T-helper 2 cell treated with Interferon-gamma antibody and Interleukin-4, amounts not matched to agents 5 μg/mL and 100 μg/mL, for 36 hours (primary cell): ENCODE measurements at regions not wholly inside any gene's neighbourhood (a gene's known extent, or its start where the extent isn't known, plus 50 kb on each side); places are given as distances from the start of the nearest gene placed in this dataset.

Experiments used
- DNase-seq: peaks from one replicate; pipeline ENCODE4 v3.0.0; 2021; ENCODE audit warnings: low spot score
- H3K27ac Mint-ChIP-seq: one replicate; pipeline ENCODE4 v1.8.0; 2021; ENCODE audit warnings: mild to moderate bottlenecking, mixed read lengths
- H3K27me3 Mint-ChIP-seq: one replicate; pipeline ENCODE4 v1.8.0; 2021; ENCODE audit warnings: low read depth, mixed read lengths
- H3K36me3 Mint-ChIP-seq: one replicate; pipeline ENCODE4 v1.8.0; 2021; ENCODE audit warnings: low read depth, mixed read lengths
- H3K4me1 Mint-ChIP-seq: one replicate; pipeline ENCODE4 v1.8.0; 2021; ENCODE audit warnings: low read depth, mixed read lengths
- H3K4me3 Mint-ChIP-seq: one replicate; pipeline ENCODE4 v1.8.0; 2022; ENCODE audit warnings: mild to moderate bottlenecking, moderate library complexity, mixed read lengths
- H3K9me3 Mint-ChIP-seq: one replicate; pipeline ENCODE4 v1.8.0; 2021; ENCODE audit warnings: mixed read lengths

DNA sequence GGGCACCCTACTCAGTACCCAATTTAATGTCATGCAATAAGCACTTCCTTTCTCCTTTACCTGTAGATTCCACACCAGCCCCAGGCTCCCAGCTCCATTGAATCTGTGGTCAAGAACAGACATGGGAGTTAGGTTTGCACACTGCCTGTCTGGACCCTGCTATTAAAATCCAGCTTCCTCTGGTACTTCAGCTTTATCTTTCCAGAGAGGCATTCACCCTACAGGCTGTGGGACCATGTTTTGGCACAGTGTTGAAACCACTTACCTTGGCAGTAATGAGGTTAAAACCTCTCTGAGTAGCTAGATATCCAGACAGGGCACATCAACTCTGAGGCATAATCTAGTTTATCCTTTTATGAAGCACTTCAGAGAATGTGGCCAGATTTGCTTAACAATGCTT is 191.5 kb upstream of the PCSK5 start:
- Mint-ChIP-seq H3K27me3 (no peaks in the 10 kb centered on the region), H3K9me3 (no peaks in the 10 kb centered on the region), H3K4me3 (no peak overlapping the region), H3K36me3 (no peaks in the 10 kb centered on the region), H3K4me1 (no peaks in the 10 kb centered on the region), H3K27ac (no peak overlapping the region)
- DNase-seq = no peak

DNA sequence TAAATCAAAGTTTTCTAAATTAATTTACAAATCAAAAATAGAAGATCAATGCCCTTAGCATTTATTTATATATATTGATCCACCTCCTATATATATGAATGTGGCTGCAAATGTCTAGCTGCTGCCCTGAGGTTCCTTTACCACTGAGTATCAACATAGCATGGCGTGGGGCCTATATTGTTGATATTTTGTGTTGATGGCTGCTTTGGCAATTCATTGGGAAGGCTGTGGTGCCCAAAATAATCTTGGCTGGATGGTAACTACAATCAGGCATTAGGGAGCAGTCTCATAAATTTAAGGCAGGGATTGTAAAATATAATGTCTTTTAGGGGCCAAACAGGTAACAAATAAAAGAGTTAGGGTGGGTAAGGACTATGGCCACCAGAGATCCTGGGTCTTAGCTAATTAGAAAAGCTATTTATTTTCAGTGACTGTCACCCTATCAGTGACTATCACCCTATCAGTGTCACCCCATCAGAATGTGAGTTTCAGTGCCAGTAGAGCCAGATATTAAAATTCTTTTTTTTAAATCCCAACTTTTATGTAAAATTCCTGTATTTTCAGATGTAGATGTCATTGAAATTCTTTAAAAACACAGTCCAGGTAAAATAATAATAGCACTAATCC is 190.7 kb upstream of the PCSK5 start:
- no peak overlapping the region for H3K27ac Mint-ChIP-seq
- H3K36me3 Mint-ChIP-seq = no peaks in the 10 kb centered on the region
- H3K9me3 Mint-ChIP-seq = no peaks in the 10 kb centered on the region
- no peaks in the 10 kb centered on the region for H3K4me1 Mint-ChIP-seq
- H3K4me3 Mint-ChIP-seq = no peak overlapping the region
- no peak for DNase-seq
- H3K27me3 Mint-ChIP-seq = no peaks in the 10 kb centered on the region

DNA sequence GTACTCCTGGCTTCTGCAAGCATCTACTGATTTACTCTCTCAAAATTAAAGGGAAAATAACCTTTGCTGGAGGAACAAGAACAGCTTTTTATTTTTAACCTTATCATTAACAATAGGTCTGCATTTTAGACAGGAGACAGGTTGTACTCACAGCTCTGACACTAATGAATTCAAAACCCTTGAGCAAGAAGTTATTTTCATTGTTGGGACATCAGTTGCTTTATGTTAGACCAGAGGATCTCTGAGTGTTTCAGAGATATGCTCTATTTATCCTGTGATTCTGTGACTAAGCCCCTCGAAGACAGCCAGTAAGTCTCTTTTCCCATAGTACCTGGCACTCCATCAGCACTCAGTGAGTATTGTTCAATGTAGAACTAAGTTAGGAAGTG is 190.2 kb upstream of the PCSK5 start:
- H3K4me3 Mint-ChIP-seq = no peak overlapping the region
- no peaks in the 10 kb centered on the region for H3K27me3 Mint-ChIP-seq
- H3K36me3 Mint-ChIP-seq = no peaks in the 10 kb centered on the region
- no peaks in the 10 kb centered on the region for H3K9me3 Mint-ChIP-seq
- no peaks in the 10 kb centered on the region for H3K4me1 Mint-ChIP-seq
- no peak overlapping the region for H3K27ac Mint-ChIP-seq
- no peak for DNase-seq

DNA sequence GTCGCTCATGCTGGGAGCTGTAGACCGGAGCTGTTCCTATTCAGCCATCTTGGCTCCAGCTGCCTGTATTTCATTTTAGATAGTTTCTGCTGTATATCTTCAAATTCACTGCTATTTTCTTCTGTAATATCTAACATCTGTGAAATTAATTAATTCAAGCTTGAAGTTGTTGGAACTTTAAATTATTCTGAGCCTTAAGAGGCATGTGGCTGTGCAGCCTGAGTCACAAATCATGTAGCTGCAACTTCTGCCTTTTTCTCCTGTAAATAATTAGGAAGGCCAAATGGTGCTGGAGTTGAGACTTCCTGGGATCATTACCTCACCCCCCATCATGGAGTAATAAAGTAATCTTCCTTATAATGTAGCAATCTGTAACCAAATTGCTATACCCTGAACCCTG is 183.3 kb upstream of the PCSK5 start:
- Mint-ChIP-seq H3K27ac (no peak overlapping the region), H3K27me3 (no peaks in the 10 kb centered on the region), H3K36me3 (no peaks in the 10 kb centered on the region), H3K4me3 (no peak overlapping the region), H3K9me3 (no peaks in the 10 kb centered on the region), H3K4me1 (no peaks in the 10 kb centered on the region)
- DNase-seq = no peak

DNA sequence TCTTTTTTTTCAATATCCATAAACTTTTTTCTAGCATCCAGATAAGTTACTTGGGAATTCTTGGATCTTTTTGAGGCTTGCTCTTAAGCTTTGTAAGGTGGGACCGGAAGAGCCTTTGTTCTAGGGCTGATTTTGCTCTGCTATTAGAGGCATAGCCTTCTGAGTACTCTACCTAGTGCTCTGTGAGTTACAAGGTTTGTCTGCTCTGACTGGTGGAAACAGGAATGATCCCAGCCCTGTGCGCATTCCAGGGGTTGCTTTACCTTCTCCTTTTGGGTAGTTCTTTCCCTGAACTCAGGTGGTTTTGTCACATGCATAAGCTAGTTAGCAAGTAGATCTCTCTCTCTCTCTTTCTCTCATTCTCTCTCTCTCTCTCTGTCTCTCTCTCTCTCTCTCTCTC is 180.8 kb upstream of the PCSK5 start:
- H3K27me3 Mint-ChIP-seq = no peaks in the 10 kb centered on the region
- no peaks in the 10 kb centered on the region for H3K9me3 Mint-ChIP-seq
- H3K4me1 Mint-ChIP-seq = no peaks in the 10 kb centered on the region
- DNase-seq = no peak
- H3K27ac Mint-ChIP-seq = no peak overlapping the region
- H3K4me3 Mint-ChIP-seq = no peak overlapping the region
- H3K36me3 Mint-ChIP-seq = no peaks in the 10 kb centered on the region

DNA sequence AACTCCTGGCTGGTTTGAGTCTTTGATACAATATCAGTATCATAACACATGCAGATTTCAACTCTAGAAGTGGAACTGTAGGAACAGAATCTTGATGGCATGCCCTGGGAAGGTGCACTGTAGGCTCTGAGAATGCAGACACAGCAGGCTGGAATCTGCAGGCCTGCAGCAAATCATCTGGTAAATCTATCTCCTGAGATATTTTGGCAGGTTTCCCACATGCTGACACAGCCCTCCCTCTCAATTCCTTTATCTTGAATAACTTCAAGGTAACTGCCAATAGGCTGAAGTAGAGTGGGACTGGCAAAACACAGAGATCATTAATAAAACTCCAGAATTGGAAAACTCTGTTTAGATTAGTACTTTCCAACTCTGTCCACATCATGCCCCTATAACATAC is 177.8 kb upstream of the PCSK5 start:
- Mint-ChIP-seq H3K9me3 (no peaks in the 10 kb centered on the region), H3K27ac (no peak overlapping the region), H3K4me1 (no peaks in the 10 kb centered on the region), H3K4me3 (no peak overlapping the region), H3K27me3 (no peaks in the 10 kb centered on the region), H3K36me3 (no peaks in the 10 kb centered on the region)
- no peak for DNase-seq

DNA sequence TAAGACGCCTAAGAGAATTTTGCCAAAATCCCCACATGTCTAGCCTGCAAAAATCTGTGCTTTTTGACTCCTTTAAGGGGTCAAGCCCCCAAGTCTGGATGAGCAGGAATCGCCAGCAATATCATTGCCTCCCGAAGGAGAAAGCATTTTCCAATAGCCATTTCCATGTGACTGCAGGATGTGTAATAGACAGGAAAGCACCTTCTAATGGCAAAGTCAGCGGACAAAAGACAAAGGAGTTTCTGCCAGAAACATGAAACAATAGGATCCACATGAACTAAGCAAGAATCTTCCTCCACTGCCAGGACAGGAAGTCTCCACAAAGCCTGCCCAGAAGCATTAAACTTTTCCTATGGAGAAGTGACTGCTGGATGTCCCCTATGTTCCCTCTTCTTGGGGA is 177.1 kb upstream of the PCSK5 start:
- H3K4me3 Mint-ChIP-seq = no peak overlapping the region
- DNase-seq = no peak
- H3K27me3 Mint-ChIP-seq = no peaks in the 10 kb centered on the region
- no peaks in the 10 kb centered on the region for H3K9me3 Mint-ChIP-seq
- H3K27ac Mint-ChIP-seq = no peak overlapping the region
- H3K36me3 Mint-ChIP-seq = no peaks in the 10 kb centered on the region
- H3K4me1 Mint-ChIP-seq = no peaks in the 10 kb centered on the region

DNA sequence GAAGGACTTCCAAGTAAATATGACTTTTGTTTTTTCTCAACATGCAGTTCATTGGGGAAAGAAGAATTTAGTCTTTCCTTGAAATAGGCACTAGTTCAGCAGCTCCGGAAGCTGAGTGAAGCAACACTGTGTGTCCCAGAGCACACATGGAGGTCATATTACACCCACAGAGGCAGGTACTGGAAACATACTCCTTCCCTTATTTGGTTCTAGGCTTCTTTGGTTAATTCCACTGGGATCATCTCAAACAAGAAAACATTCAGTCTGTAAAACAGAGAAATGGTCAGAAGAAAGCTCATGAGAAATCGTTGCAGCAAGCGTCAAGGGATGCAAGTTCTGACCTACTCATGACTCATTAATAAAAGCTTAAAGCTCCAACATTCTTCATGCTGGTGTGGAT is 175.1 kb upstream of the PCSK5 start:
- H3K4me1 Mint-ChIP-seq = no peaks in the 10 kb centered on the region
- H3K27ac Mint-ChIP-seq = no peak overlapping the region
- no peaks in the 10 kb centered on the region for H3K27me3 Mint-ChIP-seq
- no peaks in the 10 kb centered on the region for H3K36me3 Mint-ChIP-seq
- no peak overlapping the region for H3K4me3 Mint-ChIP-seq
- no peak for DNase-seq
- no peaks in the 10 kb centered on the region for H3K9me3 Mint-ChIP-seq

DNA sequence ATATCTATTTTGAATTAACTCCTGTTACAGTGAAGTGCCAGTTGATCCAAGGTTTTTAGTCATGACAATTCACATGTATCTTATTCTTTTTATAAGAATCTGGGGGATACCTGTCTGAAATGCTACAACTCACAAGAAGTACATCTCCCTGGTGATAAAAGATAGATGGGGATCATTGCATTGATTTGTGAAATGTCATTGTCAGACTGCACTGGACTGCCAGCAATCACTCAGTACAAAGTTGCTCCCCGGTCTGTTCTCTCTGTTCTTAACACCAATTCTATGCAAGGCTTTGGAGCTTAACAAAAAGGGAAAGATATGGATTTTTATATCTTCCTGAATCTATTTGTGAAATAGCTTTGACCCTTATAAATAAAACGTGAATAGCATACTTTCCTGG is 171.8 kb upstream of the PCSK5 start:
- H3K27me3 Mint-ChIP-seq = no peaks in the 10 kb centered on the region
- H3K27ac Mint-ChIP-seq = no peak overlapping the region
- H3K4me1 Mint-ChIP-seq = no peaks in the 10 kb centered on the region

DNA sequence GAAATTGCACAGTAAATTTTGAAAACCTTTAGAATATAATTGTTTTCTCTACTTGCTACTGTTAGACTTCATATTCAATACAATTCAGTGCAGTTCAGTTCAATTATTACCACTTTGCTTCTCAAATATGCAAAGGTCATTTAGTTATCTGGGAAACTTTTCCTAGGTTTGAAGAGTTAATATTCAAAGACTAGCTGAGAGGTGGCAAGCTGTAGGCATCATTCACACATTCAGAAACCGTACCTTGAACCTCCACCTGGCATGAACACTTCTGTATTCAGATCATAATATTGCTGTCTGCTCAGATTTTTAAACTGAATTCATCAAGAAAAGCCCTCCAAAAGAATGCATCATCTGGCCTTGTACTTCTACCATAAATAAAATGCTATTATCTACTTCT is 162.1 kb upstream of the PCSK5 start:
- Mint-ChIP-seq H3K36me3 (no peaks in the 10 kb centered on the region), H3K27ac (no peak overlapping the region), H3K4me1 (no peaks in the 10 kb centered on the region), H3K4me3 (no peak overlapping the region), H3K9me3 (no peaks in the 10 kb centered on the region), H3K27me3 (no peaks in the 10 kb centered on the region)
- DNase-seq = no peak

More for the DNA sequence above, 171.8 kb upstream of the PCSK5 start:
- no peaks in the 10 kb centered on the region for H3K36me3 Mint-ChIP-seq
- no peaks in the 10 kb centered on the region for H3K9me3 Mint-ChIP-seq
- no peak for DNase-seq
- H3K4me3 Mint-ChIP-seq = no peak overlapping the region

DNA sequence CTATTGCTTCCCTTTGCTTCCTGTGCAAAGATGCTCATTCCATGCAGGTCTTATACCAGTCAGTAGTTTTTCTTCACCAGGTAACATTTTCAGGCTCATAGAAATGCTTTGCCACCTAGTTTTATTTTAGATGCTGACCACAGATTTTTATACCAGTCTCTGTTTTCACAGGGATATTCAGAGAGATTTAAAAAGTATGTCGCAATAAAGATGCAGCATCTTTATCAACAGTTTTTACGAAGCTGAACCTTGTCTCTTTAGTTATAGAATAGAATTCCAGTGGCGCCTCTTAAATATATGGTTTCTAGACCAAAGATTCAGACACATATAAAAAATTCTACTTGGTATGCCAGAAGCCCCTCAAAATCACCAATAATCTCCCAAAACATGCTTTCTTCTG is 155.7 kb upstream of the PCSK5 start:
- DNase-seq = no peak
- H3K4me3 Mint-ChIP-seq = no peak overlapping the region

DNA sequence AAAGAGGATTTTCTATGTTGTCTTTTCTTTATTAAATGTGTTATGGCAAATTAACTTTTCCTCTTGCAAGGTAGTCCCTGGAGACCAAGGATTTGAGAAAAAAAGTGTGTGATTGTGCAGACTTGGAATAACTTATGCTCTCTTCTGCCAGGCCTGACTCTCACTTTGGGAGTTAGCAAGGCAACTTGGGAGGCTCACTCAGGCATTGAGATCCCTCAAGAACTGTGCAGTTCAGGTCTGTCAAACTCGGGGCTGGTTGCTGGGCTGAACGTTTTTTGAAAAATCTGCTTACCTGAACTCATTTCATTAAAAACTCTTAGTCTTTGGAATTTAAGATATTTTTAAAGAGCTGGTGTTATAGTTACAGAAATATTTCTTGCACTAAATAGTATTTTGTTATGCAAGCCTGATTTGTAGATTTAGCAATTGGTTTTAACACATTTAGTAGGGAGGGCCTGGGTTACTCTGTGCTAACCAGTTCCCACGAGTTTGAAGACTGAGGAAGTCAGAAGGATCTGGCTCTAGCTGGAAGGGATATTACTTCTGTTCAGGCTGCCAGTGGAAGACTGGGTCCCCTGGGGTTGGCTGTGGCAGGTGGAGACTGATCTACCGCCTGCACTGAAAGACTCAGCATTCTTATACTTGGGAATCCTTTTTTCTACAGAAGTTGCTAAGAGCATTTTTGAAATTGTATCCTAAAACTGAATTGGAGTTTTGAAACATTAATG is 150.4 kb upstream of the PCSK5 start:
- no peak overlapping the region for H3K27ac Mint-ChIP-seq
- no peak overlapping the region for H3K4me3 Mint-ChIP-seq
- no peaks in the 10 kb centered on the region for H3K9me3 Mint-ChIP-seq
- no peaks in the 10 kb centered on the region for H3K4me1 Mint-ChIP-seq
- no peak for DNase-seq
- H3K36me3 Mint-ChIP-seq = no peaks in the 10 kb centered on the region
- H3K27me3 Mint-ChIP-seq = peaks cover 3% of the 10 kb centered on the region

More for the DNA sequence above, 155.7 kb upstream of the PCSK5 start:
- Mint-ChIP-seq H3K9me3 (no peaks in the 10 kb centered on the region), H3K36me3 (no peaks in the 10 kb centered on the region), H3K4me1 (no peaks in the 10 kb centered on the region), H3K27ac (no peak overlapping the region), H3K27me3 (peaks cover 3% of the 10 kb centered on the region)

DNA sequence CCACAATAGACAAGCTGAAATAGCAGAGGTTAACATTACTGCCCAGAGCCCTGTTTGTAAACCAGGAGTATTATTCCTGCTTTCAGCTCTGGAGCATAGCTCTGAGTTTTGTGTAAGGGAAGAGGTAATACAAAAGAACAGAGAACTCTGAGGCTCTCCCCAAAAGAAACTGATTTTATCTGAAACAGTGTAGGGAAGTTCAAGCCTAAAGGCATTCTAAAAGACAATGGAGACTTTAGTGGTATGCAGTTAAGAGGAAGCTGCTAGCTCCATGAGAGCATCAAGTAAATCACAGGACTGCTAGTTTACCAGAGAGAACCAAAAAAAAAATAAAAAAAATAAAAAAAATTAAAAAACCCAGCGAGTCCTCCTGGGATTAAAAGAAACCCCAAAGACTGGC is 146.6 kb upstream of the PCSK5 start:
- no peak overlapping the region for H3K27ac Mint-ChIP-seq
- DNase-seq = no peak
- H3K9me3 Mint-ChIP-seq = no peaks in the 10 kb centered on the region
- H3K27me3 Mint-ChIP-seq = peaks cover 3% of the 10 kb centered on the region
- H3K4me3 Mint-ChIP-seq = no peak overlapping the region
- no peaks in the 10 kb centered on the region for H3K4me1 Mint-ChIP-seq
- H3K36me3 Mint-ChIP-seq = no peaks in the 10 kb centered on the region

DNA sequence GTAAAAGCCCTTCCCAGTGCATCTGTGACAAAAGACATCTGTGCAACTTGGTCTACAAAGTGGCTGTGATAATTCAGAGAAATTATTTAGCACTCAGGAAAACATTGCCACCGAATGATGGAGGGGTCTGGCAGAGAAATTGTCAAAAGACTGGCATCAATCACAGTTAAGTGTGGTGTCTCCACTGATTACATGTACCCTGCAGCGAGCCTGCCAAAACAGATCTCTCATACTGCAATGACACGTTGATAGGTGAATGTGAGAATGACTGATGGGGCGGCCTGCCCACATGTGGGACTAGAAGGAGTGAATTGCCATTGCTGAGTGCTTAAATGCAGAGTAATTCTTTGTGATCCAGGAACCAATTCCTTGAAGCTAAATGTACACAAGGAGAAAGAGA is 136.4 kb upstream of the PCSK5 start:
- no peak overlapping the region for H3K27ac Mint-ChIP-seq
- H3K4me3 Mint-ChIP-seq = no peak overlapping the region
- H3K9me3 Mint-ChIP-seq = no peaks in the 10 kb centered on the region
- H3K36me3 Mint-ChIP-seq = no peaks in the 10 kb centered on the region
- H3K4me1 Mint-ChIP-seq = no peaks in the 10 kb centered on the region
- H3K27me3 Mint-ChIP-seq = no peaks in the 10 kb centered on the region
- DNase-seq = no peak

DNA sequence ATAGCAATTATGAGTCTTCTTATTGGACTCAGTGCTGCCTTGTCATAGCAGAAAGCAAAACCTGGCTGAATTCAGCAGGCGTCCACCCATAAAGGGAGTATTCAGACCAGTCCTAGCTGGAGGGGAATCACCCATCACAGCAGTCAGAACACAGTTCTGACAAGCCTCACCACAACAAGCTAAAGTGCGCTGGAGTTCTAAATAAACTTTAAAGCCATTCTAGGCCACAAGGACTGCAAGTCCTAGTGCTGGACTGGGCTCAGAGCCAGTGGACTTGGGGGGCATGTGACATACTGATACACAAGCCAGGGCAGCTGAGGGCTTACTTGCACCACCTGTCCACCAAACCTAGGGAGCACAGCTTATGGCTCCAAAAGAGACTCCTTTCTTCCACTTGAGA is 115.3 kb upstream of the PCSK5 start:
- Mint-ChIP-seq H3K9me3 (peaks cover 4% of the 10 kb centered on the region), H3K27me3 (no peaks in the 10 kb centered on the region), H3K4me3 (no peak overlapping the region), H3K27ac (no peak overlapping the region), H3K36me3 (no peaks in the 10 kb centered on the region), H3K4me1 (no peaks in the 10 kb centered on the region)
- no peak for DNase-seq
